ENCODE measurements at regions not wholly inside any gene's neighbourhood (a gene's known extent, or its start where the extent isn't known, plus 50 kb on each side); places are given as distances from the start of the nearest gene placed in this dataset.

DNA sequence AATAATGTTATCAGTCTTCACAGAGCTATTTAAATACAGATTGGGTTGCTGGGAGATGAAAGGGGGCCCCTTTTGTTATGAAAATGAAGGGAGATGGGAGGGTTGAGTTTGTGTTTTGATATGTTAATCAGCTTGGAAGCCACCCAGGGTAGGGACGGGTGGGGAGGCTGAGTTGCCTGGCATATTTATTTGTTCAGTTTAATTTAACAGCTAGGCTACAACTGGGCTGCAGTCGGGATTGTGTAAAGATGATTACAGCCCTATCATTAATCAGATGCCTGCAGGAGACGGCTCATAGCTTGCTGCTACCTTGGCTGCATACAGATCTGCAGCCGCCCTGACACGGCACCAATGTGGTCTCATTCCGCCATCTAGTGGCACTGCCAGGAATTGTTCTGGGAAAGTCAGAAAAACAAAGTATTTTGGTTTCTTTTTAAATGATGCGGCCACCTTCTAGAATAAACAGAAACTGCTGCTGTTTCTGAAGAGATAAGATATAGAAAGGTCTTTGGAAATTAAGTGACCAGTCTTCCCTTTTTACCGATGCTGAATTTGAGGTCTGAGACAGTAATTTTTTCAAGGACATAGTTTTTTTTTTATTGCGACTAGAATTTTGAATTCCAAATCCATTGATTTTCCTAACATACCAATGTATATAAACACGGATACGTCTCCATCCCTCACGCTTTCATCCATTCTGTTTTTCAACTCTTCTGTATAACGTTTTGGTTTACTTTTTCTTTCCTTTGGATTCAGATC lies 458.0 kb upstream of the ASIC2 start:
- DNase-seq (ENCODE audit: low read depth in 3 of 3, low spot score in 2 of 3): peak; percentile 41 to 56 (median 52)

DNA sequence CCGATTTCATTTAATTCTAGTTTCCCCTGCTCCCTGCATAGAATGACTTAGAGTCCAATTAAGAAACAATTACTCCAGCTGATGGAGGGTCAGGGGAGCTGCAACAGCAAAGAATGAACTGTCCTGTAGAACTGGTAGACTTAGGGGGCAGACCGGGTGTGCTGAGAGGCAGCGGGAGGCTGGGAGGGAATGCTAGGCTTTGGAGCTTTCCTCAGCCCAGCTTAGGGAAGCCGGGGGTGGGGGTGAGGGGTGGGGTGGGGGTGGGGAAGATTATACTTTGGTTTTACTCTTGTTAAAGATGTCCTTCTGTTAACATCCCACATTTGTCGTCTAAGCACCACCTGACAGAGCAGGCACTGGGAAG lies 458.6 kb upstream of the ASIC2 start:
- DNase-seq (ENCODE audit: low read depth in 3 of 3, low spot score in 2 of 3): no peak

DNA sequence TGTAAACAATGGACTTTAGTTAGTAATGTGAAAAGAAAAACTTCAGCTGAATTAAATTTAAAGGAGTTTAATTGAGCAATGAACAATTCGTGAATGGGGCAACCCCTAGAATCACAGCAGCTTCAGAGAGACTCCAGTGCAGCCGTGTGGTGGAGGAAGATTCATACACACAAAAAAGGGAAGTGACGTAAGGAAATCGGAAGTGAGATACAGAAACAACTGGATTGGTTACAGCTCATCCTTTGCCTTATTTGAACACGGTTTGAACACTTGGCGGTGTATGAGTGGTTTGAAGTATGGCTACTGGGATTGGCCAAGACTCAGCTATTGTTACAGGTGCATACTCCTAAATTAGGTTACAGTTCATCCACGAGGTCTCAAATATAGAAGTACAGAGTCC lies 460.4 kb upstream of the ASIC2 start:
- DNase-seq (ENCODE audit: low read depth in 3 of 3, low spot score in 2 of 3): no peak

DNA sequence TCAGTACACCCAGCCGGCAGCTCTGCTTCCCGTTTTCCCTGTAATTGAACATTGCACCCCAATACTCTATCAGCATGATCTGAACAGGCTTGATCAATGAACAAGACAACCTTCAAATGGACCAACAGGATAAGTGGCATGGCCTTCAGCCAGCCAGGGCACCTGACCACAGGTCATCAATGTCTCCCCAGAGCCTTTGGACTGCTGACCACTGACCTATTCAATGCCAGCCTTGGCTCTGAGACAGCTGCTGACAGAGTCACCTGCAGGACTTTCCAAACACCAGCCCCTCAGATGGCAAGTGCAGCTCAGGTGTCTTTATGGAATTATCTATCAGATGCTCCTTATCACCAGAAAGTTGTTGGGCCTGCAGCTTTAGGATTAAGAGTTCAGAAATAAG lies 462.9 kb upstream of the ASIC2 start:
- no peak for DNase-seq (ENCODE audit: low read depth in 3 of 3, low spot score in 2 of 3)

DNA sequence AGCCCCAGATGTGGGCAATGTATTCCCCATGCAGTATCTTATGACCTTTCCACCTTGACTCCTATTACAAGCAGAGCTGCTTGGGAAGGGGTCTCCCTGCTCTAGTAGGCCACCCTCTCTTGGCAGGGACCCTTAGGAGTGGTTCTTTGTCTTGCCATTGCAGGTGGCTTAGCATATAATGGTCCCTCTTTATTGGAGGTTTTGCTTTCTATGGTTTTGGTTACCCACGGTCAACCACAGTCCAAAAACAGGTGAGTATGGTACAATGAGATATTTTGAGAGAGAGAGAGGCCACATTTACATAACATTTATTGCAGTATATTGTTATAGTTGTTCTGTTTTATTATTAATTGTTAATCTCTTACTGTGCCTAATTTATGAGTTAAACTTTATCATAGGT lies 472.8 kb upstream of the ASIC2 start:
- DNase-seq (ENCODE audit: low read depth in 3 of 3, low spot score in 2 of 3): no peak

DNA sequence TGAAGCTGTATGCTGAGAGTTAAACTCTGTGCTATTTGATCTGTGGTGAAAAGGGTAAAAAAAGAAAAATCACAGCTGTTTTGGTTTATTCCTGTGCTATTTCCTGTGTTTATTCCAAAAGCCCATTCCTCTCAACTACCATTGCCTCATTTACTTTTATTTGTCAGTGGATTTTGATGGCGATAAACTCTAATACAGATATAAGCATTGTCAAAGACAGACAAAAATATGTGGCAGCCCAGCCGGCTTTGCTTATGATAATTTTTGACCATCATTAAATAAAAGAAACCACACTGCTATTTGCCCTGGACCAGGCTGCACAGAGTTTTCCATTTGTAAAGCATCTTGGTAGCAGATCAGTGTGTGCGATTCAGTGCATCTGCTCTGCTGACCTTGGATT lies 473.6 kb upstream of the ASIC2 start:
- DNase-seq (ENCODE audit: low read depth in 3 of 3, low spot score in 2 of 3): no peak

DNA sequence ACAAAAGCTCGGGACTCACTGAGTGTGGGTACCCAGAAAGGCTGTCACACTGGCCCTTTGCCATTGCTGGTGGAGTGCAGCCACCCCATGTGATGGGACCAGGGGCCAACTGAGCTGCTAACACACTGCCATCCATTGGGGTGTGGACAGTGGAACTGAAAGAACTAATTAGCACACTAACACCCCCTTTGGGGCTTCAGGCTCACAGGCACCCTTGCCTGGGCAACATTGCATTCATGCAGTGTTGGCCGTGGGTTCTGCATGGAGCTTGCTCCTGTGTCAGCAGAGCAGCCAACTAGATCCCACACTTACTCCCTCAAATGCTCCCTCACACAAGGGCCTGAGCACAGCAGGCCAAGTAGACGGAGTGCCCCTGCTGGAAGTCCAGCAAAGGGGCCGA lies 476.0 kb upstream of the ASIC2 start:
- DNase-seq (ENCODE audit: low read depth in 3 of 3, low spot score in 2 of 3): no peak

DNA sequence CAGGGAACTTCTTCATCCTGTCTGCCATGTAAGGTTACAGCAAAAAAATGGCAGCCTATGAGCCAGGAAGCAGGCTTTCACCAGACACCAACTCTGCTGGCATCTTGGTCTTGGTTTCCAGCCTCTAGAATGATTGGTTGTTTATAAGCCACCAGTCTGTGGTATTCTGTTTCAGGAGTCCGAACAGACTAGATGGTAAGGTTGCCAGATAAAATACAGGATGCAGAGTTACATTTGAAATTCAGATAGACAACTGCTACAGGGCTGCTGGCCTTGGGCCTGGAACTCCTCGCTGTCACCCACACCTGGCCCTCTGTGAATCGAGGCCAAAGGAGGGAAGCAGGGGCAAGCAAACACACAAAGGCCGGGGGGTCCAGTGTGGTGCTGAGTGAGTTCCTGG lies 478.8 kb upstream of the CCL2 start:
- no peak for DNase-seq (ENCODE audit: low read depth in 3 of 3, low spot score in 2 of 3)

DNA sequence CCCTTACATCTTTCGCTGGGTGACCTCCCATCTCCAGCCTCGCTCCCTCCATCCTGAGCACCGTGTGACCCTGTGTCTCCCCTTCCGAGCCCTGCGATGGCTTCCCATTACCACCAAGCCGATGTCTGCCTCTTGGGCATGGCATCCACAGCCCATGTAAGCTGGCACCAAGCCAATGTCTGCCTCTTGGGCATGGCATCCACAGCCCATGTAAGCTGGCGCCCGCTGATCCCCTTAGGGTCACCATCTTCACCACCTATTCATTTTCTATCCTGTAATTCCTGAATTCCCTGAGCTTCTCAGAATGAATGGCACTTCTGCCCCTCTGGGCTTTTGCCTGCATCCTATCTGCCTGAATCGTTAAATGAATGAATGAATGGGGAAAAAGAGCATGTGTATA lies 478.2 kb upstream of the CCL2 start:
- no peak for DNase-seq (ENCODE audit: low read depth in 3 of 3, low spot score in 2 of 3)

DNA sequence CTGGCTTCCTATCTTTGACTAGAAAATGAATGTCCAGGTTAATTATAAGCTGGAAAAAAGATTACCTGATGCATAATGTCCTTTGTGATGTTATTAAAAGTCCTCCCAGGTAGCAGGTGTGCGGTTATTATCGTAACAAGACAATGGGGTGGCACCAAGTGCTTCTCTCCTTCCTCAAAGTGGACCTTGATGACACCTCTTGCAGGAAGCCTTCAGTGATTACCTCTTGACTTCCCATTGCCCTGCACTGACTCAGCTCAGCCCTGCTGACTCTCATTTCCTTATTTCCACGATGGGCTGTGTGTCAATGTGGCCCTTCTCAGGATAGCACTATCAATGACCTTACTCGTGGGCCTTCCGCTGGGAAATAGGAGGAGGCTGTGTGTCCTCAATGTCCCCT lies 477.4 kb upstream of the CCL2 start:
- DNase-seq (ENCODE audit: low read depth in 3 of 3, low spot score in 2 of 3): no peak

DNA sequence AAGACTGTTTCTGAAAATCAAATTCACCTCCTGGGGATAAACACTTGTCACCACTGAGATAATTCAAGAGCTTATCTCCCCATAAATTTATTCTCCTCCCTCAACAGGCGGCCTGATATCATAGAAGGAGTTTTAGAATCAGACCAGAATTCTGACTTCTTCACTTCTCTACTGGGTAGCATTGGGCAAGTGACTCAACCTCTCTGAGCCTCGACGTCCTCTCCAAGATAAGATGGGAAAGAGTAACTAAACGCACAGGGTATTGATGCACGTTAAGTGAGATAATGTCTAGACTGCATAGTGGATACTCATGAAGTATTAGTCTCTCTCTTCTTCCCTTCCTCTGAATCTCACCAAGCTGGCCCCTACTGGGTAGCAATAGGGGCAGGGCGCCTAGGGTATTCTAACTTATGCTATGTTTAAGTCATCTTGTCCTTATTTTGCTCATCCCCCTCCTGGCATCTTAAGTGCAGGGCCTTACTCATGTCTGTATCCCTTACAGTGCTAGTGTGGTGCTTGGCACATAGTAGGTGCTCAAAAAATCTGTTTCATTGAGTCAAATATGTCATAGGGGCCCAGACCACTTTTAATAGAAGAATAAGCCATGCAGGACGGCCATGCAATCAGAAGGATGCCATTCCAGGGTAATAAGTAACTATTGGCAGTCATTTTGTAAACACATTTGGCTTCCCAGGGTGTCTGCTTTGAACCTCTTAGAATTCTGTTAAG lies 476.4 kb upstream of the CCL2 start:
- DNase-seq (ENCODE audit: low read depth in 3 of 3, low spot score in 2 of 3): no peak

DNA sequence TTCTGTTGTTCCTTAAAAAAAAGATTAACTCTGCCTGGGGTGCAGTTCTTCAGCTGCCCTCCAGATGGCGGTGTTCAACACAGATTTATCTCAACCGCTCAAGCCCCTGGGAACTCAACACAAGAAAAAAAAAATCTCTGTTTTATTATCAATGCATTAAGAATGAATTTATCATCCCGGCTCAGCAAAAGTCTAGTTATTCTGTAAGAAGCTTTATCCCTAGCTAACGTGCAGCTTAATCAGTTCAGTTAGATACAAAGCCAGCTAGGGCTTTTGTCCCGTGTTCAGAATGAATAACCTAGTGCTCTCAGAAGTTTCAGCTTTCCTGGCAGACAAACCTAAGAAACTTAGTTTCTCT lies 475.9 kb upstream of the CCL2 start:
- peak; percentile 39 to 43 (median 41) for DNase-seq (ENCODE audit: low read depth in 3 of 3, low spot score in 2 of 3)

DNA sequence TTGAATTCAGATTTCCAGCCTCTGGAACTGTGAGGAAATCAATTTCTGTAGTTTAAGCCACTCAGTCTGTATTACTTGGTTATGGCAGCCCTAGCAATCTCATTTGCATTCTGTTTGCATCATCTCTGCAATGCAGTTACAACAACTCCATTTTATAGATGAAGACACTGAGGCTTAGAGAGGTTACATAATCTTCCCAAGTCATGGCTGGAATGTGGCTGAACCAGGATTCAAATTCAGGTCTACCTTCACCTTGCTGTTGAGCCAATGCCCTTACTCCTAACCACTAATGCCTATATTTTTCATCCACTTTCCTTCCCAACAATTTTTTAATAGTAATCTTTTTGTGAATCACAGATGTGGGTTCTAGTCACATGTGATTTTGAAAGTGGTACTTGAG lies 469.8 kb upstream of the CCL2 start:
- DNase-seq (ENCODE audit: low read depth in 3 of 3, low spot score in 2 of 3): no peak

DNA sequence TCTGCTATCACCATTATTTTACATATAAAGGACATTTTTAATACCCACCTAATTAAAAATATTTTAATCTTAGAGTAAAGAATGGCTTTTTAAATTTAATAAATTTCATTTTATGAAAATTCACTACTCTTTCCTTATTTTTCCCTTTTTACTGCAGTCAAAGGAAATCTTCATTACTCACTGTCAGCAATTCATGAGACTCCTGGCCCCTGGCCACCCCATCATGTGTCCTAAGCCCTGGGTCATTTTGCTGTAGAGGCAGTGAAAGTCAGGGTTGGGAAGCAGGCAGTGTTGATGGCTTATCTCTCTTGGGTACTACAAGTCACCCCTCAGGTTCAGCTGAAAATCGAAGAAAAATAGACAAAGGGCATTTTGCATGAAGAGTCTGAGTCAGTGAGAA lies 468.6 kb upstream of the CCL2 start:
- DNase-seq (ENCODE audit: low read depth in 3 of 3, low spot score in 2 of 3): no peak

DNA sequence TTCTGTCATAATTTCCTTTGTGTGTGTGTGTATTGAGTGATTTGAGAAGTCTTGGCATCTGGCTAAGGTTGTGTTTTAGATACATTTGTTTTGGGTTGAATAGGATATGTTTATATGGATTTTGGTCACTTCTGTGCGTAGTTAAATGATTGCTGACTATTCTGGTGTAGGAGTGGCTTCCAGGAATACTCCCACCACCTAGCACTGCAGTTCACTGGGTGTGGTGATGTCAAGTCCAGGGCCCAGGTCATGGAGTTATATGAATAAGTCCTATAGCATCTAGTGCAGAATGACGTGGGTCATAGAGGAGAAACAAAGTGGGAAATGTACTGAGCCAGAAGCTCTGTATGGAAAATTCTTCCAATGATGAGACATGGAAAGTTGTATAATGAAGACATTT lies 465.4 kb upstream of the CCL2 start:
- no peak for DNase-seq (ENCODE audit: low read depth in 3 of 3, low spot score in 2 of 3)

DNA sequence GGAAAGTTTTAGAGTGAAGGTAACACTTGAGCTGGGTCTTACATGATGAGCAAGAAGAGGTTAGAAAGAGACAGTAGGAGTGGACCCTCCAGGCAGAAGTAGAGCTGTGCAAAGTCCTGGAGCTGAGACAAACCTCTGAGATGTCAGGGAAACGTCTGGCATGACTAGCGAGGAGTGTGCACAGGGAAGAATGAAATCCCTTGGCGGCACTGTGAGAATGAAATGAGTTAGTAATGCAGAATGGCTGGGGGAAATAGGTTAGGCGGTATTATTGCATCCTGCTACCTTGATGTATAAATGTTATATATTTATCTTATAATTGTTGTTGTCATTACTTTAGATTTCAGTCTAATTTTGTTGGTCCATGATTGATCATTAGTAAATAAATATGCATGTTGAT lies 457.9 kb upstream of the CCL2 start:
- DNase-seq (ENCODE audit: low read depth in 3 of 3, low spot score in 2 of 3): no peak

DNA sequence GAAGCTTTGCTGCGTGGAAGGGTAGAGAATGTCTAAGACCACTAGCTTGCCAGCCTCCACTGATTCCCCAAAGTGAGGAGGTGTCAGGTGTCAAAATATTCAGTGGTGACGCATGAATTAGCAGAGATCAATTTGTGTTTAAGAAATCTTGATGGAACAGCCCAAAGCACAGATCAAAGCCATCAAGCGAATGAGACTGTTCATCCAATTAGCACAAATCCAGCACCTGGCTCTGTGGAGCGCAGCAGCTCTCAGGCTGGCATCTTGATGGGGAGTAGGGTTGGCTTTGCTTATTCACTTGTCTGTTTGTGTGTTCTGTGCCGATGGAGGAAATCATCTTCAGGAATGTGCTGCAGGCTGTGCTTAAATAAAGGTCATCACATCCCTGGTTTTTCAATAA lies 456.8 kb upstream of the CCL2 start:
- no peak for DNase-seq (ENCODE audit: low read depth in 3 of 3, low spot score in 2 of 3)

DNA sequence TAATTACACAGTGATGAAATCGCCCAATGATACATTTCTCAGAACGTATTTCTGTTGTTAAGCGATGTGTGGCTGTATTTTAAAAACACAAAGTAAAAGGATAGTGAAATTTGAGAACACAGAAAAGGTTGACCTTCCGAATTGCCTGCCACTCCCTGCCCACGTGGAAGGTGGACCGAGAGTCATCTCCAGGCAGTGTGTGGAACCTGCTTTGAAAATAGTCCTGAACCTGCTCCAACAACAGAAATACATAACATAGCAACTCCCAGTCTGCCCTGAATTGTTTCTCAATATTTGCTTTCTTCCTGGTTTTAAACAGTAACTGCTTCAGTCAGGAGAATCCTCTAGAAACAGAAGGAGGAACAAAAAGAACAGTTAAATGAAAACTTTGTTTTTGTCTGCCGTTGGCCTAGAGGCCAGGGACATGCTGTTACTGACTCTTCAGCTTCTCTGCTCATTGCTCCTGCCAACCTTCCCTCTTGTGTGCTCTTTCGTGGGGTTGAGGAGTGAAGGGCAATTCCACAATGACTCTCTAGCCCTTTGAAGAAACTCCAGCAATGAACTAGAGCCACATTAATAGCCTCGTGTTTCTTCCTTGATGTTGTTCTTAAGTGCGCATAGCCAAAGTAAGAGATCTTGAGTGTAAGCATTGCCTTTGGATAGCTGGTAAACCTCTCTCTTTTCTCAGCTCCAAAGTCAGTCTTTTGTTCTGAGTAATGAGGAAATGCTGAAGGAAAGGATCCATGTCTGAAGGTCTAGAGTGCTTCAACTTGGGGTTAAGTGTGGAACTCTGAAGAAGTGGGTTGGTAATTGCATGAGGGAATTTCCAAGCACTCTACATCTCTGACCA lies 452.5 kb upstream of the CCL2 start:
- DNase-seq (ENCODE audit: low read depth in 3 of 3, low spot score in 2 of 3): no peak

DNA sequence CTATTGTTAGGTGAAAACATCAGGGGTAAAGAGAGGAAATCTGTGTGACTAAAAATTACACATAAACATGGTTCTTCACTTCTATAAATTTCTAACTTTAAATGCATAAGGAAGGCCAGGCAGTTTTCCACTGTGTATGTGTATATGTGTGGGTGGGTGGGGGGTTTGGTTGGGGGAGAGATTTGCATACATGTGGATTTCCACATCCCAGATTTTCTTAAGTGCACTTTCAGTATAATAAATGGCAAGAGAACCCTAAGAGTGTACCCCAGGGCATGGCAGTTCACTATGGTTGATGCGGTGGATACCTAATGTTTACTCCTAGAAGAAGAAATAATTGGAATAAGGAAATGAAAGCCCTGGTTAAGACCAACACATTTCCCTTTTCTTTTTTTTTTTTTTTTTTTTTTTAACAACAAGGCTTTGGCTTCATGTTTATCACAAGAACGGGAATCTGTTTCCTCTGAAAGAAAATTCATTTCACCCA lies 451.8 kb upstream of the CCL2 start:
- no peak for DNase-seq (ENCODE audit: low read depth in 3 of 3, low spot score in 2 of 3)

DNA sequence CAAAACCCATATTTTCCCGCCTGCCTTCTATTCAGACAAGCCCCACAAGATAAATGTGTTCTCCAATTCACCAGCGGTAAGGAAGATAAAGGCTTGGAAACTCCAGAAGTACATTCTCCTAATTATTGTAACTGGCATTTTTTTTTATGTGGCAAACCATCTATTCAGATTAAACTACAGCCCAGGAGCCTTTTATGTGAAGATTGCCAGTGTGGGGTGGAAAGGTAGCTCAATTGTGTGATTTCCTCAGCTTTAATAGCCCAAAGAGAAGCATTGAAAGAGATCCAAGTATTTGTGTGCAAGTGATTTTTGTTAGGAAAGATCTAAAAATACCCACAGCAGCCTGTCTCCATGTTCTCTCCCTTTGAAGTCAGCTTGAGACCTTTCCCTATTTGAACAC lies 451.4 kb upstream of the CCL2 start:
- no peak for DNase-seq (ENCODE audit: low read depth in 3 of 3, low spot score in 2 of 3)

DNA sequence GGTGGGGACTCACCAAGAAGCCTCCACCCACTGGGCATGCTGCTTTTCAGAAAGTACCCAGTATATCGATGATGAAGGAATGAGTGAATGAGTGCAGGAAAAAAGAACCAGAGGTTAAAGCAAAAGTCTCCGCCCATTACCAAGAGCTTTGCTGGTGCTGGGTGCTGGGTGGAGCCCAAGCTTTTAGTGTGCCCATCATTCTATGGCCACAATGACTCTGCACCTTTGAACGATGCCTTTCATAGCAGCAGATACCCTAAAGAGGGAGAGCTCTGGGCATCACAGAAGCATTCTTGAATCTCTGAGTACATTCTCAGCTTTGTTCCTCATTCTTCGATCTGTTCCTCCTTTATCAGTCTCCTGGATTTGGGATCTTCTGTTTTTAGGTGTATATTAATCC lies 450.7 kb upstream of the CCL2 start:
- DNase-seq (ENCODE audit: low read depth in 3 of 3, low spot score in 2 of 3): no peak

DNA sequence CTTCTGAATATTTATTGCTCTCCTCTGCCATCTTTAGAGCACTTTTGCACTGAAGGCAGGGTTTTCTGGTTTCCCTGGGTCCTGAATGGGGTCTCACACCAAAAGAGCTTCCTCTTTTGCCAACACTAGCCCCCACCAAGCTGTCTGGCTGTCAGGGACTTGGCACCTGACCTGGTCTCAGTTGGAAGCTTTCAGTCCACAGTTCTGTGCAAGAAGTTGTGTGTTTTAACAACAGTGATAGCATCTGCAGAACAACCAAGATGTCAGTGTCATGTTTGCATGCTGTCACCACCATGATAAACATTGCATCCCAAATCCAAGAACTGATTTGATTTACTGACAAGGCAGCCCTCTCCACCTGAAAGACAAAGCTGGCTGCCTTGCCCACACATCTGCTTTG lies 448.5 kb upstream of the CCL2 start:
- DNase-seq (ENCODE audit: low read depth in 3 of 3, low spot score in 2 of 3): no peak

Measured in right renal cortex interstitium (tissue), 3 donors.